OCI-LY7 (cell line): ENCODE measurements at regions not wholly inside any gene's neighbourhood (a gene's known extent, or its start where the extent isn't known, plus 50 kb on each side); places are given as distances from the start of the nearest gene placed in this dataset.

ENCODE experiments used
- BruUV-seq: library from RNA; stranded (reverse); fragments of 400-500 nt; replicated peaks from 2 replicates; lab custom pipeline; 2021; lab: Mats Ljungman, UMichigan
- CTCF ChIA-PET: fragments of 300-600 bp; sonication (Branson Sonifier 250); formaldehyde crosslinking; loops from one replicate; lab custom pipeline; 2022; ENCODE audit warnings: antibody characterized with exemption; ENCODE audit not compliant: unreplicated experiment; lab: Charles Lee
- POLR2A ChIA-PET: fragments of 300-600 bp; sonication (Branson Sonifier 250); formaldehyde crosslinking; loops from one replicate; lab custom pipeline; 2022; ENCODE audit warnings: antibody characterized with exemption; lab: Charles Lee
- DNase-seq: peaks from one replicate; pipeline ENCODE4 v3.0.0-alpha.2; 2015; ENCODE audit warnings: low spot score
- H2AFZ ChIP-seq: fragments of 200-600 bp; sonication (generic), shearing (Covaris generic); 2 replicates; pipeline ENCODE4 v1.6.1; 2014; ENCODE audit warnings: mild to moderate bottlenecking, antibody characterized with exemption, low read length, moderate library complexity
- H3K27ac ChIP-seq: fragments of 200-600 bp; sonication (generic); 2 replicates; pipeline ENCODE4 v1.5.1; 2014; ENCODE audit warnings: mixed run types, low read depth, mild to moderate bottlenecking, moderate library complexity, low read length, inconsistent platforms; ENCODE audit not compliant: poor library complexity, severe bottlenecking
- H3K36me3 ChIP-seq: fragments of 200-600 bp; sonication (generic); 2 replicates; pipeline ENCODE4 v1.6.1; 2014; ENCODE audit warnings: mild to moderate bottlenecking, antibody characterized with exemption, low read length, moderate library complexity, mixed read lengths; ENCODE audit not compliant: insufficient read depth
- H3K4me1 ChIP-seq: fragments of 200-600 bp; sonication (generic); 2 replicates; pipeline ENCODE4 v1.5.1; 2014; ENCODE audit warnings: mild to moderate bottlenecking, low read length; ENCODE audit not compliant: insufficient read depth, poor library complexity, severe bottlenecking
- H3K4me2 ChIP-seq: fragments of 200-600 bp; sonication (generic); 2 replicates; pipeline ENCODE4 v1.6.1; 2014; ENCODE audit warnings: mild to moderate bottlenecking, low read length
- H3K4me3 ChIP-seq: fragments of 200-600 bp; sonication (generic); 2 replicates; pipeline ENCODE4 v1.5.1; 2014; ENCODE audit warnings: mild to moderate bottlenecking, low read depth, low read length; ENCODE audit not compliant: poor library complexity, severe bottlenecking
- H3K79me2 ChIP-seq: fragments of 200-600 bp; sonication (generic); 2 replicates; pipeline ENCODE4 v1.6.1; 2016; ENCODE audit warnings: low read depth, mild to moderate bottlenecking, low read length, moderate library complexity, mixed read lengths; ENCODE audit not compliant: insufficient read depth
- H3K9me2 ChIP-seq: fragments of 200-600 bp; sonication (generic); 2 replicates; pipeline ENCODE4 v1.6.1; 2016; ENCODE audit warnings: mild to moderate bottlenecking, low read length, mixed read lengths; ENCODE audit not compliant: insufficient read depth
- H3K9me3 ChIP-seq: fragments of 200-600 bp; sonication (generic); 2 replicates; pipeline ENCODE4 v1.6.1; 2014; ENCODE audit warnings: mild to moderate bottlenecking, mixed run types, low read length, mixed read lengths
- H4K20me1 ChIP-seq: fragments of 200-600 bp; sonication (generic); 2 replicates; pipeline ENCODE4 v1.6.1; 2014; ENCODE audit warnings: mild to moderate bottlenecking, antibody characterized with exemption, low read length, moderate library complexity, mixed read lengths; ENCODE audit not compliant: insufficient read depth
- CTCF ChIP-seq: fragments of 200-600 bp; sonication (generic); conservative IDR thresholded peaks from 2 replicates; pipeline ENCODE4 v1.5.1; 2014; ENCODE audit warnings: mild to moderate bottlenecking, antibody characterized with exemption, low read length, moderate library complexity, mixed read lengths
- EZH2phosphoT487 ChIP-seq: fragments of 200-600 bp; sonication (generic); IDR thresholded peaks from 2 replicates; pipeline ENCODE4 v1.6.1; 2018; ENCODE audit warnings: low read depth, borderline replicate concordance, mild to moderate bottlenecking, mixed run types, antibody characterized with exemption, low read length, moderate library complexity, mixed read lengths
- intact Hi-C: fragments of 100-400 bp; cut with micrococcal nuclease; formaldehyde crosslinking; loops from one replicate; pipeline ENCODE4 v1.10.0; 2022; ENCODE audit not compliant: unreplicated experiment

GRCh38 chr2:122535960-122536505 is 780.6 kb downstream of the TSN start:
- CTCF ChIA-PET, result no interaction called here
- TF ChIP-seq CTCF (no peak), EZH2phosphoT487 (no peak)

GRCh38 chr2:122539311-122539710 is 783.9 kb downstream of the TSN start:
- H3K4me3 ChIP-seq, result no peak overlapping the region
- POLR2A ChIA-PET, result no interaction called here
- no peaks in the 10 kb centered on the region for H3K4me1 ChIP-seq
- intact Hi-C loops, result no loop called here
- no peak for DNase-seq
- BruUV-seq, result no TSS peak
- no peak overlapping the region for H3K27ac ChIP-seq
- H3K9me2 ChIP-seq, result no peaks in the 10 kb centered on the region
- no peaks in the 10 kb centered on the region for H3K36me3 ChIP-seq
- H2AFZ ChIP-seq, result no peak overlapping the region
- no peak for TF ChIP-seq CTCF
- no peak for TF ChIP-seq EZH2phosphoT487
- H3K9me3 ChIP-seq, result no peaks in the 10 kb centered on the region
- no peaks in the 10 kb centered on the region for H3K79me2 ChIP-seq
- CTCF ChIA-PET, result no interaction called here
- H4K20me1 ChIP-seq, result no peaks in the 10 kb centered on the region
- no peak overlapping the region for H3K4me2 ChIP-seq

More at GRCh38 chr2:122535960-122536505, 780.6 kb downstream of the TSN start:
- no peaks in the 10 kb centered on the region for H3K9me3 ChIP-seq
- H3K9me2 ChIP-seq, result no peaks in the 10 kb centered on the region
- DNase-seq, result no peak
- H3K4me2 ChIP-seq, result no peak overlapping the region
- BruUV-seq, result no TSS peak
- no peaks in the 10 kb centered on the region for H3K4me1 ChIP-seq
- no peak overlapping the region for H3K27ac ChIP-seq
- H4K20me1 ChIP-seq, result no peaks in the 10 kb centered on the region
- H3K4me3 ChIP-seq, result no peak overlapping the region
- no peaks in the 10 kb centered on the region for H3K36me3 ChIP-seq
- POLR2A ChIA-PET, result interaction anchor here (0.7 kb wide), 1 partner anchor 181 kb away, joined by 3 read pairs; no protein-coding TSS in a partner anchor
- intact Hi-C loops, result no loop called here
- no peaks in the 10 kb centered on the region for H3K79me2 ChIP-seq
- H2AFZ ChIP-seq, result no peak overlapping the region

GRCh38 chr2:122539920-122540319 is 784.5 kb downstream of the TSN start:
- Histone ChIP-seq H3K4me2 (no peak overlapping the region), H3K4me3 (no peak overlapping the region), H3K4me1 (no peaks in the 10 kb centered on the region), H3K79me2 (no peaks in the 10 kb centered on the region), H2AFZ (no peak overlapping the region), H4K20me1 (no peaks in the 10 kb centered on the region), H3K9me3 (no peaks in the 10 kb centered on the region), H3K27ac (no peak overlapping the region), H3K9me2 (no peaks in the 10 kb centered on the region), H3K36me3 (no peaks in the 10 kb centered on the region)
- TF ChIP-seq EZH2phosphoT487 (no peak), CTCF (no peak)
- BruUV-seq, result no TSS peak
- POLR2A ChIA-PET, result no interaction called here
- intact Hi-C loops, result no loop called here
- CTCF ChIA-PET, result no interaction called here
- DNase-seq, result no peak
